Hepatocyte (in vitro differentiated cells): ENCODE measurements at regions not wholly inside any gene's neighbourhood (a gene's known extent, or its start where the extent isn't known, plus 50 kb on each side); places are given as distances from the start of the nearest gene placed in this dataset.

Experiments
- CTCF ChIP-seq: fragments of 200-600 bp; sonication (generic); IDR thresholded peaks from 2 replicates; pipeline ENCODE4 v1.5.1; 2016; ENCODE audit warnings: antibody characterized with exemption, mild to moderate bottlenecking; ENCODE audit not compliant: poor library complexity
- EZH2 ChIP-seq: fragments of 200-600 bp; sonication (generic); IDR thresholded peaks from 2 replicates; pipeline ENCODE4 v1.6.1; 2016; ENCODE audit warnings: antibody characterized with exemption, mild to moderate bottlenecking, borderline replicate concordance

GRCh38 chr7:47197486-47197885 is 384.4 kb downstream of the TNS3 start:
- TF ChIP-seq CTCF = no peak
- TF ChIP-seq EZH2 = no peak
